ENCODE measurements at regions not wholly inside any gene's neighbourhood (a gene's known extent, or its start where the extent isn't known, plus 50 kb on each side); places are given as distances from the start of the nearest gene placed in this dataset.
"Not testable (repeated sequence)": the region's sequence is repeated elsewhere in the genome, so short reads cannot be mapped to it uniquely, and the experiment has no call there.

- DNase-seq; in situ Hi-C loops (cut with MboI; ENCODE audit: low pct_unique_long_range_greater_than_20kb, low sequenced_read_pairs): not testable (repeated sequence)
Observed at GRCh38 chr13:44796039-44796438, 193.2 kb downstream of the NUFIP1 start.

- DNase-seq: no peak
- in situ Hi-C loops (cut with MboI; ENCODE audit: low pct_unique_long_range_greater_than_20kb, low sequenced_read_pairs): no loop called here
Observed at GRCh38 chr13:44795176-44795575, 194.1 kb downstream of the NUFIP1 start.

GRCh38 chr13:44792096-44792495 lies 197.2 kb downstream of the NUFIP1 start:
- DNase-seq: peak; percentile 11
- in situ Hi-C loops (cut with MboI; ENCODE audit: low pct_unique_long_range_greater_than_20kb, low sequenced_read_pairs): no loop called here

- in situ Hi-C loops (cut with MboI; ENCODE audit: low pct_unique_long_range_greater_than_20kb, low sequenced_read_pairs): no loop called here
- no peak for DNase-seq
Observed at GRCh38 chr13:44790289-44790688, 199.0 kb downstream of the NUFIP1 start.

- no peak for DNase-seq
- in situ Hi-C loops (cut with MboI; ENCODE audit: low pct_unique_long_range_greater_than_20kb, low sequenced_read_pairs): no loop called here
Observed at GRCh38 chr13:44787617-44788016, 201.7 kb downstream of the NUFIP1 start.

- no peak for DNase-seq
- in situ Hi-C loops (cut with MboI; ENCODE audit: low pct_unique_long_range_greater_than_20kb, low sequenced_read_pairs): no loop called here
Observed at GRCh38 chr13:44786756-44787155, 202.5 kb downstream of the NUFIP1 start.

- DNase-seq: no peak
Observed at GRCh38 chr13:44785401-44785800, 203.9 kb downstream of the NUFIP1 start.

GRCh38 chr13:44784708-44785080 lies 204.6 kb downstream of the NUFIP1 start:
- DNase-seq: no peak
- in situ Hi-C loops (cut with MboI; ENCODE audit: low pct_unique_long_range_greater_than_20kb, low sequenced_read_pairs): no loop called here

More at GRCh38 chr13:44785401-44785800, 203.9 kb downstream of the NUFIP1 start:
- in situ Hi-C loops (cut with MboI; ENCODE audit: low pct_unique_long_range_greater_than_20kb, low sequenced_read_pairs): no loop called here

GRCh38 chr13:44783994-44784707 lies 205.1 kb downstream of the NUFIP1 start:
- in situ Hi-C loops (cut with MboI; ENCODE audit: low pct_unique_long_range_greater_than_20kb, low sequenced_read_pairs): no loop called here
- DNase-seq: no peak

- in situ Hi-C loops (cut with MboI; ENCODE audit: low pct_unique_long_range_greater_than_20kb, low sequenced_read_pairs): no loop called here
- DNase-seq: no peak
Observed at GRCh38 chr13:44780591-44781280, 204.6 kb upstream of the TSC22D1 start.

- in situ Hi-C loops (cut with MboI; ENCODE audit: low pct_unique_long_range_greater_than_20kb, low sequenced_read_pairs): no loop called here
- DNase-seq: no peak
Observed at GRCh38 chr13:44778761-44779484, 202.8 kb upstream of the TSC22D1 start.

GRCh38 chr13:44775290-44775689 lies 199.2 kb upstream of the TSC22D1 start:
- DNase-seq; in situ Hi-C loops (cut with MboI; ENCODE audit: low pct_unique_long_range_greater_than_20kb, low sequenced_read_pairs): not testable (repeated sequence)

GRCh38 chr13:44770951-44771350 lies 194.8 kb upstream of the TSC22D1 start:
- in situ Hi-C loops (cut with MboI; ENCODE audit: low pct_unique_long_range_greater_than_20kb, low sequenced_read_pairs): no loop called here
- DNase-seq: no peak

GRCh38 chr13:44769686-44770085 lies 193.6 kb upstream of the TSC22D1 start:
- in situ Hi-C loops (cut with MboI; ENCODE audit: low pct_unique_long_range_greater_than_20kb, low sequenced_read_pairs): no loop called here
- DNase-seq: no peak

- in situ Hi-C loops (cut with MboI; ENCODE audit: low pct_unique_long_range_greater_than_20kb, low sequenced_read_pairs): no loop called here
- peak; percentile 22 for DNase-seq
Observed at GRCh38 chr13:44768775-44769581, 192.8 kb upstream of the TSC22D1 start.

GRCh38 chr13:44768239-44768638 lies 192.1 kb upstream of the TSC22D1 start:
- peak; percentile 29 for DNase-seq
- in situ Hi-C loops (cut with MboI; ENCODE audit: low pct_unique_long_range_greater_than_20kb, low sequenced_read_pairs): no loop called here

GRCh38 chr13:44765001-44765471 lies 188.9 kb upstream of the TSC22D1 start:
- in situ Hi-C loops (cut with MboI; ENCODE audit: low pct_unique_long_range_greater_than_20kb, low sequenced_read_pairs): no loop called here
- no peak for DNase-seq

GRCh38 chr13:44764302-44764692 lies 188.2 kb upstream of the TSC22D1 start:
- peak; percentile 16 for DNase-seq
- in situ Hi-C loops (cut with MboI; ENCODE audit: low pct_unique_long_range_greater_than_20kb, low sequenced_read_pairs): no loop called here

- no peak for DNase-seq
Observed at GRCh38 chr13:44763615-44764301, 187.6 kb upstream of the TSC22D1 start.

More at GRCh38 chr13:44763615-44764301, 187.6 kb upstream of the TSC22D1 start:
- in situ Hi-C loops (cut with MboI; ENCODE audit: low pct_unique_long_range_greater_than_20kb, low sequenced_read_pairs): no loop called here
